ENCODE measurements at regions not wholly inside any gene's neighbourhood (a gene's known extent, or its start where the extent isn't known, plus 50 kb on each side); places are given as distances from the start of the nearest gene placed in this dataset.
"Not testable (repeated sequence)": the region's sequence is repeated elsewhere in the genome, so short reads cannot be mapped to it uniquely, and the experiment has no call there.

- DNase-seq (ENCODE audit: extremely low read depth in 1 of 11, low read depth in 9 of 11, low spot score in 4 of 11), result no peak
These were observed 259.4 kb downstream of the TEX36 start for GRCh38 chr10:125423569-125423968.

DNA sequence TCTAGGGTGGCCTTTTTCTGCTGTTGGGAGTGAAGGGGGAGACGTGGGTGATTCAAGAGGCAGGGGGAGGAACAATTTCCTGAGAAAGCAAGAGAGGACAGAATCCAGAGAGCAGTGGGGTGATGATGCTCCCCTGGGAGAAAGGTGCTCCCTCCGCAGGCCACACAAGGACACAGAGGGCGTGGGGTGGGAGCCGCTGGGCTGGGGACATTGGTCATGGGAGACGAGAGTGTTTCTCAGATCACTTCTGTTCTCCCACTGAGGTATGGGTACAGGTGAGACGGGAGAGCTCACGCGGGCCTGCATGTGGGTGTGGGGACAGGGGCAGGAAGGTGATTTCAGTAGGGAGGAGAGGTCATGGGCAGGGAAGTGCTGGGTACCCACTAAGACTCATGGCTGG, 259.5 kb upstream of the CTBP2 start:
- no peak for DNase-seq (ENCODE audit: extremely low read depth in 1 of 11, low read depth in 9 of 11, low spot score in 4 of 11)

- no peak for DNase-seq (ENCODE audit: extremely low read depth in 1 of 11, low read depth in 9 of 11, low spot score in 4 of 11)
These were observed 258.8 kb upstream of the CTBP2 start for GRCh38 chr10:125419146-125419545.

DNA sequence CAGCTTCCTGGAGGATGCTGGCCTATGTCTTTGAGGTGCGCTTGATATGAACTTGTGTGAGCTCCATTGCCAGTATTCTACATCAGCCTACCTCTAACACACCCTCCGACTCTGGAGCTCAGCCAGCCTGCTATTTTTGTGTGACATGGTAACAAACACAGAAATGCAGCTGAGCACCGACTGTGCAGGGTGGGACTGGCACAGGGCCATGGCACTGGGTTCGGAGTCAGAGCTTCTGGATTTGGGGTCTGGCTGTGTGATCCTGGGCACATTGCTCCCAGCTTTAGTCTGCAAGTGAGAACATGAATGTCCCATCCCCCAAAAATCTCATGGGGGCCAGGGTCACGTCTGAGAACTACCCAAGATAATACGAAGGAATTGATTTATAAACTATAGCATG, 257.2 kb upstream of the CTBP2 start:
- DNase-seq (ENCODE audit: extremely low read depth in 1 of 11, low read depth in 9 of 11, low spot score in 4 of 11), result no peak

GRCh38 chr10:125415964-125416363, 255.6 kb upstream of the CTBP2 start:
- DNase-seq (ENCODE audit: extremely low read depth in 1 of 11, low read depth in 9 of 11, low spot score in 4 of 11), result no peak

GRCh38 chr10:125415006-125415633, 254.8 kb upstream of the CTBP2 start:
- DNase-seq (ENCODE audit: extremely low read depth in 1 of 11, low read depth in 9 of 11, low spot score in 4 of 11), result no peak

DNA sequence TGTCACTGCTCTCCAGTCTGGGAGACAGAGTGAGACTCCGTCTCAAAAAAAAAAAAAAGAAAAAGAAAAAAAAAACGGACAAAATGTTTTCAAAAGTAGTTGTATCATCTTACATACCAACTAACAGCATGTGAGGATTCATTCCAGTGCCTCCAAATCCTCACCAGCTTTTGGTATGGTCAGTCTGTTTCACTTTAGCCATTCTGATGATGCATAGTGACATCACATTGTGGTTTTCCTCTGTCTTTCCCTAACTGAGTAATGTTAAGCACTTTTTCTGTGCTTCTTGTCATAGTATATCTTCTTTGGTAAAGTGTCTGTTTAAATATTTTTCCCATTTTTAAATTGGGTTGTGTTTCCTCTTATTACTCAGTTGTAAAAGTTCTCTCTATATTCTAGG, 251.4 kb upstream of the CTBP2 start:
- DNase-seq (ENCODE audit: extremely low read depth in 1 of 11, low read depth in 9 of 11, low spot score in 4 of 11), result no peak

- DNase-seq (ENCODE audit: extremely low read depth in 1 of 11, low read depth in 9 of 11, low spot score in 4 of 11), result no peak
These were observed 249.4 kb upstream of the CTBP2 start for GRCh38 chr10:125409756-125410155.

GRCh38 chr10:125407557-125407956, 247.2 kb upstream of the CTBP2 start:
- DNase-seq (ENCODE audit: extremely low read depth in 1 of 11, low read depth in 9 of 11, low spot score in 4 of 11), result no peak

- DNase-seq (ENCODE audit: extremely low read depth in 1 of 11, low read depth in 9 of 11, low spot score in 4 of 11), result no peak
These were observed 246.7 kb upstream of the CTBP2 start for GRCh38 chr10:125407000-125407502.

DNA sequence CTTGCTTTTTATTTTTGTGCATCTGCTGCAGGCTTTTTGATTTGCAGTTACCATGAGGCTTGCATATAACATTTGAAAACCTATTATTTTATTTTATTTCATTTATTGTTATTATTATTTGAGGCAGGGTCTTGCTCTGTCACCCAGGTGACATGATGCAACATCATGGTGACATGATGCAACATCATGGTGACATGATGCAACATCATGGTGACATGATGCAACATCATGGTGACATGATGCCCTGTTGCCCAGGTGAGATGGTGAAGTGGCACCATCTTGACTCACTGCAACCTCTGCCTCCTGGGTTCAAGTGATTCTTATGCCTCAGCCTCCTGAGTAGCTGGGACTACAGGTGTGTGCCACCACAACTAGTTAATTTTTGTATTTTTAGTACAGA, 244.5 kb upstream of the CTBP2 start:
- DNase-seq (ENCODE audit: extremely low read depth in 1 of 11, low read depth in 9 of 11, low spot score in 4 of 11), result not testable (repeated sequence)

DNA sequence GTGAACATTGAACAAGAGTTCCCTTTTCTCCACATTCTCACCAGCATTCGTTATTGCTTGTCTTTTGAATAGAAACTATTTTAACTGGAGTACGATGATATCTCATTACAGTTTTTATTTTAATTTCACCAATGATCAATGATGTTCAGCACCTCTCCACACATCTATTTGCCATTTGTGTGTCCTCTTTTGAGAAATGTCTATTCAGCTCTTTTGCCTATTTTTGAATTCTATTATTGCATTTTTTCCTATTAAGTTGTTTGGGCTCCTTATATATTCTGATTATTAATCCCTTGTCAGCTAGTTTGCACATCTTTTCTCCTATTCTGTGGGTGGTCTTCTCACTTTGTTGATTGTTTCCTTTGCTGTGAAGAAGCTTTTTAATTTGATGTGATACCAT, 241.1 kb upstream of the CTBP2 start:
- DNase-seq (ENCODE audit: extremely low read depth in 1 of 11, low read depth in 9 of 11, low spot score in 4 of 11), result no peak

DNA sequence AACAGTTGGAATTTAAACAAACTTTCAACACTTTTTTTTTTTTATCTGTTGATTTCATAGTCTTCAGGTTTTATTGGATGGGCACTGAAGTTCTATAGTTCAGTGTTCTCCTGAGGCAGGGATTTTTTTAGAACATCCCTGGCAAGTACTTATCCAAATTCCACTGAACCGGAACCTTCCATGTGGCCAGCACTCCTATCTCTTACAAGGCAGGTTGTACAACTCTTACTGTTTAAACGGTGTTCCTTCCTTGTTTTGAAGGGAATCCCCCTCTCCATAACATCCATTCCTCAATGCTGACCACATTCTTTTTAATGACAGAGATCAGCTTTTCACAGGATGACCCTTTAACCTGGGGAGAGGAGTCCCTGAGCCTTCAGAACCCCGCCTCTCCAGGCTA, 238.9 kb upstream of the CTBP2 start:
- no peak for DNase-seq (ENCODE audit: extremely low read depth in 1 of 11, low read depth in 9 of 11, low spot score in 4 of 11)

DNA sequence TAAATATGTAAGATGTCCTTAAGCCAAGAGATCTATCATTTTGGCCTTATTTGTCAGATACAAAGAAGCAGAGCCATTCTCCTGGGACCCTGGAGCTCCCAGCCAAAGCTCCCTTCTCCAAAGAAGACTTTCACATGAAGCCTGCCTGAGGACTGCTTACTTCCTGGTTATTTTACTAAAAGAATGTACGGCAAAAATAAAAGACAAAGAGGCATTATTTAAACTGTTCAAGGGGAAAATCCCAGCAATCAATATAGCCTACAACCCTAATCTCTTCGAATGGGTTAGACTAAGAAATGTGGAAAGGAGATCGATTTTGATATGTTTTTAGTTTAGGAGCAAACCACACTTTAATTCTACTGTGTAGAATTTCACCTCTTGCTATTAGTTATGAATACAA, 237.9 kb upstream of the CTBP2 start:
- DNase-seq (ENCODE audit: extremely low read depth in 1 of 11, low read depth in 9 of 11, low spot score in 4 of 11), result no peak

DNA sequence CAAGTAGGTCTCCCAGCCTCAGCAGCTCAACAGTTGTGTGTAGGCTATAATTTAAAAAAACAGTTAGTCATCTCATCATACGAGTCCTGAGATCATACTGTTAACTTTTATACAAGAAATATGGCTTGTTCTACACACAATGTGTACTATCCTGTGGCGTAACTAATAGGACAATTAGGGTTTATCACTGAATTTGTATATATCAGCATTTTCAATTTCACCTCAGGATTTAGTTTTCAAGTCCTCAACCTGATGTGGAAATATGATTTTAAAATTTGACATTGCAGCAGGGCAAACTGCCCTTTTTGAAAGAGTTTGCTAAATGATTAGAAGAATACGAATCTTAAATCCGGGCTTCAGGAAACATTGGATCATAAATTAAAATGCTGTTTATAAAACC, 237.2 kb upstream of the CTBP2 start:
- no peak for DNase-seq (ENCODE audit: extremely low read depth in 1 of 11, low read depth in 9 of 11, low spot score in 4 of 11)

- no peak for DNase-seq (ENCODE audit: extremely low read depth in 1 of 11, low read depth in 9 of 11, low spot score in 4 of 11)
These were observed 236.3 kb upstream of the CTBP2 start for GRCh38 chr10:125396676-125397075.

GRCh38 chr10:125392609-125393008, 232.2 kb upstream of the CTBP2 start:
- no peak for DNase-seq (ENCODE audit: extremely low read depth in 1 of 11, low read depth in 9 of 11, low spot score in 4 of 11)

GRCh38 chr10:125392154-125392553, 231.8 kb upstream of the CTBP2 start:
- no peak for DNase-seq (ENCODE audit: extremely low read depth in 1 of 11, low read depth in 9 of 11, low spot score in 4 of 11)

- DNase-seq (ENCODE audit: extremely low read depth in 1 of 11, low read depth in 9 of 11, low spot score in 4 of 11), result no peak
These were observed 229.3 kb upstream of the CTBP2 start for GRCh38 chr10:125389648-125390047.

GRCh38 chr10:125379592-125379991, 219.2 kb upstream of the CTBP2 start:
- no peak for DNase-seq (ENCODE audit: extremely low read depth in 1 of 11, low read depth in 9 of 11, low spot score in 4 of 11)

DNA sequence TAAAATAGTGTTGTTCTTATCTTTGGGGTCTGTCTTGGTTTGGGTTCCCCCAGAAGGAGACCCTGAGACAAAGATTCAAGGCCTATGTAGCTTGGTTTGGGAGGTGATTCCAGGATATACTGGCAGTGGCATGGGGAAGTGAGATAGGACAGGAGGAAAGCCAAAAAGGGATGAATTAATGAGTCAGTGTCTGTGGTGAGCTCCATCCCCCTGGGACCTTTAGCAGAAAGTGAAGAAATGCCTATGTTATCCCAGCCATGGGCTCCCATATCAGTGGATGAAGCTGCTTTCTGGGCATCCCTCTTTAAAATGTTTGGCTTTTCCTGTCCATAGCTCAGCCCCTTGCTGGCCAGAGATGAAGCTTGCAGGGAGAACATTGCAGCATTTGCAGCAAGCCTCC, 217.0 kb upstream of the CTBP2 start:
- DNase-seq (ENCODE audit: extremely low read depth in 1 of 11, low read depth in 9 of 11, low spot score in 4 of 11), result no peak

GRCh38 chr10:125375210-125375609, 214.8 kb upstream of the CTBP2 start:
- DNase-seq (ENCODE audit: extremely low read depth in 1 of 11, low read depth in 9 of 11, low spot score in 4 of 11), result no peak
